ENCODE measurements at regions not wholly inside any gene's neighbourhood (a gene's known extent, or its start where the extent isn't known, plus 50 kb on each side); places are given as distances from the start of the nearest gene placed in this dataset.

GRCh38 chr3:76753599-76753998 is 286.3 kb upstream of the ROBO2 start:
- no peaks in the 10 kb centered on the region for H3K79me2 ChIP-seq (ENCODE audit: low read length)
- no peak overlapping the region for H3K27ac ChIP-seq (ENCODE audit: low read length)
- H3K4me1 ChIP-seq (ENCODE audit: low read length), result no peaks in the 10 kb centered on the region
- H3F3A ChIP-seq (ENCODE audit: insufficient read depth, low read length), result no peaks in the 10 kb centered on the region
- no peak overlapping the region for H2AFZ ChIP-seq (ENCODE audit: low read length)
- H4K20me1 ChIP-seq (ENCODE audit: insufficient read depth, low read length), result no peaks in the 10 kb centered on the region
- no peak overlapping the region for H3K4me3 ChIP-seq (ENCODE audit: low read length)
- DNase-seq, result peak; percentile 21
- no peaks in the 10 kb centered on the region for H3K27me3 ChIP-seq (replicated peaks; ENCODE audit: insufficient read depth, low read length)
- no peak overlapping the region for H3K4me2 ChIP-seq (ENCODE audit: low read depth, low read length)
- no peak overlapping the region for H3K9ac ChIP-seq (ENCODE audit: low read length)
- no peaks in the 10 kb centered on the region for H3K36me3 ChIP-seq (replicated peaks; ENCODE audit: insufficient read depth, low read length)
- TF ChIP-seq CTCF (IDR thresholded peaks at IDR 0.05; ENCODE audit: low read length), result 0 out of 2 replicates have a peak, but pooled peaks have one; percentile 10
- TF ChIP-seq EZH2 (optimal IDR thresholded peaks at IDR 0.05; ENCODE audit: low read depth, low read length), result no peak
- H3K9me3 ChIP-seq (replicated peaks; ENCODE audit: insufficient read depth, low read length), result no peaks in the 10 kb centered on the region
- H3K9me2 ChIP-seq (replicated peaks; ENCODE audit: insufficient read depth, low read length), result no peaks in the 10 kb centered on the region

- H3K27me3 ChIP-seq (replicated peaks; ENCODE audit: insufficient read depth, low read length), result no peaks in the 10 kb centered on the region
- H3K27ac ChIP-seq (ENCODE audit: low read length), result no peak overlapping the region
- H3K9me3 ChIP-seq (replicated peaks; ENCODE audit: insufficient read depth, low read length), result no peaks in the 10 kb centered on the region
- no peaks in the 10 kb centered on the region for H4K20me1 ChIP-seq (ENCODE audit: insufficient read depth, low read length)
- no peak overlapping the region for H2AFZ ChIP-seq (ENCODE audit: low read length)
- H3K4me2 ChIP-seq (ENCODE audit: low read depth, low read length), result no peak overlapping the region
- no peaks in the 10 kb centered on the region for H3F3A ChIP-seq (ENCODE audit: insufficient read depth, low read length)
- H3K9me2 ChIP-seq (replicated peaks; ENCODE audit: insufficient read depth, low read length), result no peaks in the 10 kb centered on the region
- DNase-seq, result no peak
- no peaks in the 10 kb centered on the region for H3K36me3 ChIP-seq (replicated peaks; ENCODE audit: insufficient read depth, low read length)
- no peak overlapping the region for H3K9ac ChIP-seq (ENCODE audit: low read length)
- TF ChIP-seq EZH2phosphoT487 (IDR thresholded peaks at IDR 0.05; ENCODE audit: low read length) (no peak), EZH2 (optimal IDR thresholded peaks at IDR 0.05; ENCODE audit: low read depth, low read length) (no peak), CTCF (IDR thresholded peaks at IDR 0.05; ENCODE audit: low read length) (no peak)
- no peak overlapping the region for H3K4me3 ChIP-seq (ENCODE audit: low read length)
- H3K79me2 ChIP-seq (ENCODE audit: low read length), result no peaks in the 10 kb centered on the region
- H3K4me1 ChIP-seq (ENCODE audit: low read length), result no peaks in the 10 kb centered on the region
These were observed 285.7 kb upstream of the ROBO2 start for GRCh38 chr3:76754247-76754646.

- no peak overlapping the region for H3K4me2 ChIP-seq (ENCODE audit: low read depth, low read length)
- TF ChIP-seq CTCF (IDR thresholded peaks at IDR 0.05; ENCODE audit: low read length) (no peak), EZH2 (optimal IDR thresholded peaks at IDR 0.05; ENCODE audit: low read depth, low read length) (no peak), EZH2phosphoT487 (IDR thresholded peaks at IDR 0.05; ENCODE audit: low read length) (no peak)
These were observed 283.3 kb upstream of the ROBO2 start for GRCh38 chr3:76756577-76756976.

More at GRCh38 chr3:76756577-76756976, 283.3 kb upstream of the ROBO2 start:
- H2AFZ ChIP-seq (ENCODE audit: low read length), result no peak overlapping the region
- no peak overlapping the region for H3K4me3 ChIP-seq (ENCODE audit: low read length)
- no peaks in the 10 kb centered on the region for H3K4me1 ChIP-seq (ENCODE audit: low read length)
- no peak for DNase-seq
- H3K27me3 ChIP-seq (replicated peaks; ENCODE audit: insufficient read depth, low read length), result no peaks in the 10 kb centered on the region
- H3K79me2 ChIP-seq (ENCODE audit: low read length), result no peaks in the 10 kb centered on the region
- H3K9me3 ChIP-seq (replicated peaks; ENCODE audit: insufficient read depth, low read length), result no peaks in the 10 kb centered on the region
- H3K9me2 ChIP-seq (replicated peaks; ENCODE audit: insufficient read depth, low read length), result no peaks in the 10 kb centered on the region
- no peak overlapping the region for H3K9ac ChIP-seq (ENCODE audit: low read length)
- H3K27ac ChIP-seq (ENCODE audit: low read length), result no peak overlapping the region
- H4K20me1 ChIP-seq (ENCODE audit: insufficient read depth, low read length), result no peaks in the 10 kb centered on the region
- no peaks in the 10 kb centered on the region for H3F3A ChIP-seq (ENCODE audit: insufficient read depth, low read length)
- no peaks in the 10 kb centered on the region for H3K36me3 ChIP-seq (replicated peaks; ENCODE audit: insufficient read depth, low read length)
